ENCODE measurements at regions not wholly inside any gene's neighbourhood (a gene's known extent, or its start where the extent isn't known, plus 50 kb on each side); places are given as distances from the start of the nearest gene placed in this dataset.

- TF ChIP-seq, protein P1, sequence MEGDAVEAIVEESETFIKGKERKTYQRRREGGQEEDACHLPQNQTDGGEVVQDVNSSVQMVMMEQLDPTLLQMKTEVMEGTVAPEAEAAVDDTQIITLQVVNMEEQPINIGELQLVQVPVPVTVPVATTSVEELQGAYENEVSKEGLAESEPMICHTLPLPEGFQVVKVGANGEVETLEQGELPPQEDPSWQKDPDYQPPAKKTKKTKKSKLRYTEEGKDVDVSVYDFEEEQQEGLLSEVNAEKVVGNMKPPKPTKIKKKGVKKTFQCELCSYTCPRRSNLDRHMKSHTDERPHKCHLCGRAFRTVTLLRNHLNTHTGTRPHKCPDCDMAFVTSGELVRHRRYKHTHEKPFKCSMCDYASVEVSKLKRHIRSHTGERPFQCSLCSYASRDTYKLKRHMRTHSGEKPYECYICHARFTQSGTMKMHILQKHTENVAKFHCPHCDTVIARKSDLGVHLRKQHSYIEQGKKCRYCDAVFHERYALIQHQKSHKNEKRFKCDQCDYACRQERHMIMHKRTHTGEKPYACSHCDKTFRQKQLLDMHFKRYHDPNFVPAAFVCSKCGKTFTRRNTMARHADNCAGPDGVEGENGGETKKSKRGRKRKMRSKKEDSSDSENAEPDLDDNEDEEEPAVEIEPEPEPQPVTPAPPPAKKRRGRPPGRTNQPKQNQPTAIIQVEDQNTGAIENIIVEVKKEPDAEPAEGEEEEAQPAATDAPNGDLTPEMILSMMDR (IDR thresholded peaks at IDR 0.05 in 4 of 5, conservative IDR thresholded peaks at IDR 0.05 in 1 of 5): no peak
- no peak for TF ChIP-seq POLR2A (IDR thresholded peaks at IDR 0.05)
Measured at GRCh38 chr6:121765060-121765459, 329.6 kb downstream of the GJA1 start.
